Mesothelial cell of epicardium (in vitro differentiated cells): ENCODE measurements at regions not wholly inside any gene's neighbourhood (a gene's known extent, or its start where the extent isn't known, plus 50 kb on each side); places are given as distances from the start of the nearest gene placed in this dataset.
A peak's percentile ranks its signal among the peaks of the same experiment; 100 is the strongest.

Source experiments
- DNase-seq, 2 experiments: peaks; one replicate each; pipeline ENCODE4 v3.0.0; 2021; ENCODE audit warnings: low spot score in 2 of 2; ENCODE audit not compliant: unreplicated experiment in 2 of 2
- H3K27ac Mint-ChIP-seq: 2 replicates; pipeline ENCODE4 v1.8.0; 2021; ENCODE audit warnings: mixed read lengths
- H3K27me3 Mint-ChIP-seq: 2 replicates; pipeline ENCODE4 v1.8.0; 2021; ENCODE audit warnings: low read depth, mixed read lengths
- H3K36me3 Mint-ChIP-seq: 2 replicates; pipeline ENCODE4 v1.8.0; 2021; ENCODE audit warnings: mixed read lengths
- H3K4me1 Mint-ChIP-seq: 2 replicates; pipeline ENCODE4 v1.8.0; 2021; ENCODE audit warnings: mixed read lengths
- H3K4me3 Mint-ChIP-seq: 2 replicates; pipeline ENCODE4 v1.8.0; 2021; ENCODE audit warnings: mild to moderate bottlenecking, moderate library complexity, mixed read lengths
- H3K9me3 Mint-ChIP-seq: 2 replicates; pipeline ENCODE4 v1.8.0; 2021; ENCODE audit warnings: mixed read lengths
- TF ChIP-seq, protein P1 (sequence below): fragments of 200-600 bp; sonication (generic); IDR thresholded peaks from one replicate; pipeline ENCODE4 v1.5.0; 2021; ENCODE audit warnings: antibody characterized with exemption; ENCODE audit not compliant: unreplicated experiment

DNA sequence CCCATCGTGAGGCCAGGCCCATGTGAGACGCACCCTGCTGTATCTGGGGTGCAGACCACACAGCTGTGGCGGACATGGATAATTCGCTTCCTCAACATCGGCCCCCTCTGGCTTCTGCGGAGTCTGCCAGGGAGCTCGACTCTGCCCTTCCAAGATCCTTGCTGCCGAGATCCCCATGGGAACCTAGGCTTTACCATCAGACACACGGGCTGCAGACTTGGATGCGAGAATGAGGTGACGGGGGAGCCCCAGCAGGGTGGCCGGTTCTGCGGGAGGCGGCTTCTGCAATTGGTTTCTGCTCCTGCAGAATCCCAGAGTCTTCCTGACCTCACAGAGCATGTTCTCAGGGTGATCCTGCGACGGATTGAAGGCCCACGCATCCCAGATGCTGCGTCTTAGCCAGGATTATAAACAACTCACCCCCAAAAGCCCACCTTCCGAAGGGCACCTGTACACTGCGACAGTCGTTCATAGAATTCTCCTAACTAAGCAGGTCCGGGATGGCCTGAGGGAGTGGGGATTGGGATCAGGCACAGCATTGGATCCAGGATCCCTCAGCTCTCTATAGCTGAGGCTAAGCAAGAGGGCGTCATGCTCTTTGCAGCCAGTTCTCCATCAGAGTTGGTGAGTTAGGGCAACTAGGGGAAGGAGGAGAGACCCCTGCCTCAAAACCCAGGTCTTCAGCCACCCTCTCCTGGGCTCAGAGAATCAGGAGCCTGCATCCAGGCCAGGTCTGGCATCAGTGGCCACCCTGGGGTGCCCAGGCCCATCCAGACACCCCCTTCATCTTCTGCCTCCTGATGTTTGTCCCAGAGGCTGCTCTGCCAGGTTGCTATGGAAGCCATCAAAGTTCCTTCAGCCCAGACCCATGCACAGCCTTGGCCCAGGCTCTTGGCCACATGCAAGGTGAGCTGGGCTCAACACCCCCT, 74.7 kb upstream of the SNTG2 start:
- H3K4me3 Mint-ChIP-seq, result no peak overlapping the region
- H3K4me1 Mint-ChIP-seq, result peaks cover 3% of the 10 kb centered on the region
- no peak overlapping the region for H3K27ac Mint-ChIP-seq
- H3K27me3 Mint-ChIP-seq, result peaks cover 54% of the 10 kb centered on the region
- DNase-seq, result peak in 1 of 2 experiments; percentile 25
- H3K36me3 Mint-ChIP-seq, result no peaks in the 10 kb centered on the region
- TF ChIP-seq, protein P1, sequence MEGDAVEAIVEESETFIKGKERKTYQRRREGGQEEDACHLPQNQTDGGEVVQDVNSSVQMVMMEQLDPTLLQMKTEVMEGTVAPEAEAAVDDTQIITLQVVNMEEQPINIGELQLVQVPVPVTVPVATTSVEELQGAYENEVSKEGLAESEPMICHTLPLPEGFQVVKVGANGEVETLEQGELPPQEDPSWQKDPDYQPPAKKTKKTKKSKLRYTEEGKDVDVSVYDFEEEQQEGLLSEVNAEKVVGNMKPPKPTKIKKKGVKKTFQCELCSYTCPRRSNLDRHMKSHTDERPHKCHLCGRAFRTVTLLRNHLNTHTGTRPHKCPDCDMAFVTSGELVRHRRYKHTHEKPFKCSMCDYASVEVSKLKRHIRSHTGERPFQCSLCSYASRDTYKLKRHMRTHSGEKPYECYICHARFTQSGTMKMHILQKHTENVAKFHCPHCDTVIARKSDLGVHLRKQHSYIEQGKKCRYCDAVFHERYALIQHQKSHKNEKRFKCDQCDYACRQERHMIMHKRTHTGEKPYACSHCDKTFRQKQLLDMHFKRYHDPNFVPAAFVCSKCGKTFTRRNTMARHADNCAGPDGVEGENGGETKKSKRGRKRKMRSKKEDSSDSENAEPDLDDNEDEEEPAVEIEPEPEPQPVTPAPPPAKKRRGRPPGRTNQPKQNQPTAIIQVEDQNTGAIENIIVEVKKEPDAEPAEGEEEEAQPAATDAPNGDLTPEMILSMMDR, result no peak
- H3K9me3 Mint-ChIP-seq, result no peaks in the 10 kb centered on the region

DNA sequence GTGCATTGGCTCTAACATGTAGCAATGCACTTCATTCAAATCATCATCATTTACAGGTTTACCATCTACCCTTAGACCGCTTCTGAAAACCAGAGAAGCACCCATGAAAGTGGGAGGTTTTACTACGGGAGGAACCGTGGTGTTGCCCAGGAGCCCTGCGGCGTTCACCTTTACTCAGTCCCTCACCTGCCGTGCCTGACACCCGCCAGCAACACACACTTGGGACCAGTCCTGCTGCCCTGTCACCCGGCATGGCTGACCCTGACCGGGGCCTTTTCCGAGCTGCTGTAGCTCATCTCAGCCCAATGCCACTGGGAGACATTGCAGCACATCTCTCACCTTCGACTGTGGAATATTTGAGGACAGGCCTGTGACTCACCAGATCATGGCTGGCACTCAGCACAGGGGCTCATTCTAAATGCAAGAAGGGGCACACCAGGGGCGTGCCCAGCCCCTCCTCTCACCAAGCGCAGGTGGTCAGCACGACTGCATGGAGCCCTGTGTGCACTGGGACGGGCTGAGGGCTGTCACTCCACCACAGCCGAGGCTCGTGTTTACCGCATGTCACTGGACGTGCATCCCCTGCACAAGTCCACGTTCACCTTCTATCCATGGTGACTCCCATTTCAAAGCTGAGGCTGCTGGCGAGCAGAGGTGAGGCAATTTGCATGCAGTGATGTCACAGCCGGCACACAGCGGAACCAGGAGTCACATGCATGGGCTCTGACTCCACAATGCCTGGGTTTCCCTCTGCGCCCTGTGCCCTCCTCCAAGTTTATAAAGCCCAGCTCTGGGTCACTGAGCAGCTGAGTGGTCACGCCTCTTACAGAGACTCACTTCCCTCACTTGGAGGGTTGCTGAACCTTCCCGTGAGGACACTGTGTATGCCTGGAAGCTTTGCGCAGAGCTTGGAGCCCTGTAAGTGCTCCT, 76.7 kb upstream of the SNTG2 start:
- Mint-ChIP-seq H3K4me3 (no peak overlapping the region), H3K36me3 (no peaks in the 10 kb centered on the region), H3K4me1 (no peaks in the 10 kb centered on the region), H3K9me3 (no peaks in the 10 kb centered on the region), H3K27me3 (peaks cover 63% of the 10 kb centered on the region), H3K27ac (no peak overlapping the region)
- DNase-seq, result no peak
- TF ChIP-seq, protein P1, result no peak

DNA sequence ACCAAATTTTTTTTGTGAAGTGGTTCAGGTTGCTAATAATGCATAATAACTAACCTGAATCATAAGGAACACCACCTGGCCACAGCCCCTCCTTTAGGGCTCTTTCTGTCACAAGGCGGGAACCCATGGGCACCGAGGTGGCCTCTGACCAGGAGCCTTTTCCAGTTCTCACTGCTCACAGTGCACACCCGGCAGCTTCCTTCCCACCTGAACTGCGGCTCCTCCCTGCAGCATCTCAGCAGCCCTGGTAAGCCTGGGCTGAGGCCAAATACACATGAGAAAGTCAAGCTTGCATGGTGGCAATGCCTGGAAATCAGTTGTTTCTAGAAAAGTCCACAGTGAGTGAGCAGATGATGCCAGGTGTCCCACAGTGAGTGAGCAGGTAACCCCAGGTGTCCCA, 77.6 kb upstream of the SNTG2 start:
- Mint-ChIP-seq H3K4me1 (no peaks in the 10 kb centered on the region), H3K27me3 (peaks cover 60% of the 10 kb centered on the region), H3K36me3 (no peaks in the 10 kb centered on the region), H3K9me3 (no peaks in the 10 kb centered on the region), H3K4me3 (no peak overlapping the region), H3K27ac (no peak overlapping the region)
- no peak for DNase-seq
- TF ChIP-seq, protein P1, result no peak

DNA sequence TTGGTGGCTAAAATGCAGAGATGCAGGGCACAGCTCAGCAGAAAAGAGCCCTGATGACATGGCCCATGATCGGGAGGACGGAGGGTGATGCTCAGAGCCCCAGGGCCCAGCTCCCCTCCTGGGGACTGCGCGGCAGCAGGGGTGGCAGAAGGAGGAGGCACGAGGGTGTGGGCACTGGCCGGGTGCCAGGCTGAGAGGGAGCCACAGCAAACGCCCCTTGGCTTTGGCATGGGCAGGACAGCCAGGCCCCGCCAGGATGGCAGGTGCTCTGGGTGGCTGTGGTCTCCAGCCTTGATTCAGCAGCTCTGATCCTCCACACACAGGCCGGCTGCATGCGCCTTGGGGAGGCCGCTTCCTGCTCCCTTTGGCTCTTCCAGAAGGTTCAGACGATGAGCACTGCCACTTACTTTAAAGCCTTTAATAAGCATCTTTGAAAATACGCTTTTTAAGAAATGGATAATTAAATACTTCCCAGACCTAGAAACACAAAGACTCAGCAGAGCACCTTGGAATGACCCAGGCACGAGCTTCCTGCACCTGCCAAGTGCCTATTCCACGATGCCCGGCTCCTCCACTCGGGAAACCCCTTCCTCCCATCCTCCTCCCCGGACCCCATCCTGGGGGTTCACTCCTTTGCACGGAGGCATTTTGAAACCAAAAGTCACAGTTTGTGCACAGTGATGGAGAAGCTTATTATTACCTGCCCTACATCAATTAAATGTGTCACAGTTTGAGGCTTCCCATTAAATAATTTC, 78.5 kb upstream of the SNTG2 start:
- Mint-ChIP-seq H3K9me3 (no peaks in the 10 kb centered on the region), H3K27ac (no peak overlapping the region), H3K36me3 (no peaks in the 10 kb centered on the region), H3K4me3 (no peak overlapping the region), H3K27me3 (peaks cover 63% of the 10 kb centered on the region), H3K4me1 (peaks cover 8% of the 10 kb centered on the region)
- TF ChIP-seq, protein P1, result no peak
- no peak for DNase-seq

DNA sequence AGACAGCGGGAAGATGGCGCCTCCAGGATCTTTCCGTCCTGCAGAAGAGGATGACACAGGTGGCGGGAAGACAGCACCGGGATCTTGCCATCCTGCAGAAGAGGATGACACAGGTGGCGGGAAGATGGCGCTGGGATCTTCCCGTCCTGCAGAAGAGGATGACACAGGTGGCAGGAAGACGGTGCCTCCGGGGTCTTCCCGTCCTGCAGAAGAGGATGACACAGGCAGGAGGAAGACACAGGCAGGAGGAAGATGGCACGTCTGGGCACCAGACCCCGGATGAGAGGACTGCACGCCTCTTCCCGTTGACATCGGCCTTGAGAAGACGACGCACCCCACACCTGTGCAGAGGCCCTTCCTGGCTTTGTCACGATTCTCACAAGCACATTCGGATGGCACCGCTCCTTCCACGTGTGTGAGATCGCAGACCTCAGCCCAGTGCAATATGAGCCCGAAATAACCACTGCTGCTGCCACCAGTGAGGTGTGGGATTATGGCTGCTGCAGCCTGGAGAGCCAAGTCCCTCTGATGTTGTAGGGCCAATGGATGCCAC, 79.4 kb upstream of the SNTG2 start:
- Mint-ChIP-seq H3K4me1 (peaks cover 15% of the 10 kb centered on the region), H3K9me3 (no peaks in the 10 kb centered on the region), H3K36me3 (no peaks in the 10 kb centered on the region), H3K27ac (no peak overlapping the region), H3K27me3 (peaks cover 65% of the 10 kb centered on the region), H3K4me3 (no peak overlapping the region)
- DNase-seq, result no peak
- TF ChIP-seq, protein P1, result no peak
